GM23338 (cell line): ENCODE measurements at regions not wholly inside any gene's neighbourhood (a gene's known extent, or its start where the extent isn't known, plus 50 kb on each side); places are given as distances from the start of the nearest gene placed in this dataset.

Experiments
- EZH2phosphoT487 ChIP-seq: fragments of 200-600 bp; sonication (generic); IDR thresholded peaks from one replicate; pipeline ENCODE4 v1.8.1; 2018; ENCODE audit warnings: antibody characterized with exemption; ENCODE audit not compliant: unreplicated experiment
- POLR2AphosphoS5 ChIP-seq: IDR thresholded peaks from 2 replicates; pipeline ENCODE4 v1.6.1; 2016; ENCODE audit warnings: antibody characterized with exemption, low read depth
- TF ChIP-seq, protein P1 (sequence below), 2 experiments: fragments of 200-600 bp in 1 of 2; sonication (generic) in 1 of 2; conservative IDR thresholded peaks; 2 replicates each; pipeline versions ENCODE4 v1.5.1 to v1.6.1; 2016 to 2017; ENCODE audit warnings: antibody characterized with exemption in 2 of 2, low read depth in 2 of 2, mild to moderate bottlenecking in 2 of 2, moderate library complexity in 1 of 2

DNA sequence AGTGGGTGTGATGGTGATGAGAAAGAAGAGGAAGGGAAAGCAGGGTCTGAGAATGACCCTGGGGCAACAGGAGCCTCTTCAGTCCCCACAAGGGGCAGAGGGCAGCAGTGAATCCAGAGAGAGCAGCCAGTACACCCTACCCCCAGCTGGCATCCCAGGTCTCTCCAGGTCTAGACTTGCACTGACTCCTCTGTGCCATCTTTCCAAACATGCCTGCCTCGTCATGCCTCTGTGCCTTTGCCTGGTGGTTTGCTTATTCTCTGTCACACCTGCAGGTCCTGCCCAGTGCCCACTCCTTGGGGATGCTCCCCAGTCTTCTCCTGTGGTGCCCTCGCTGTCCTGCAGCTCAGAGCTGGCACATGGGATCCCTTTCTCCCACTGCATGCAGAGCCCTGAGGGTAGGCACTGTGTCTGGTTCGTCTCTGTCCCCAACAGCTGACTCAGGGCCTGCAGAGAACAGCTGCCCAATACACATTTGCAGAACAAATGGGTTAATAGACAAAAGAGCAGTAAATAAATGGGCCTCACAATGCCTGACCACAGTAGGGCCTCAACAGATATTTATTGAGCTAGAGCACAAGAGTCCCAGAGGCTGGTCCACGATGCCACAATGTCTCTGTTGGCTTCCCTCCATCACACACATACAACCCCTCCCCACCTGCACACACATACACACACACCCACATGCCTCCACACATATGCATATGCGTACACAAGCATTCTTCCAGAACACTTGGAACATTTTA is 89.8 kb downstream of the HS1BP3 start:
- TF ChIP-seq, protein P1, sequence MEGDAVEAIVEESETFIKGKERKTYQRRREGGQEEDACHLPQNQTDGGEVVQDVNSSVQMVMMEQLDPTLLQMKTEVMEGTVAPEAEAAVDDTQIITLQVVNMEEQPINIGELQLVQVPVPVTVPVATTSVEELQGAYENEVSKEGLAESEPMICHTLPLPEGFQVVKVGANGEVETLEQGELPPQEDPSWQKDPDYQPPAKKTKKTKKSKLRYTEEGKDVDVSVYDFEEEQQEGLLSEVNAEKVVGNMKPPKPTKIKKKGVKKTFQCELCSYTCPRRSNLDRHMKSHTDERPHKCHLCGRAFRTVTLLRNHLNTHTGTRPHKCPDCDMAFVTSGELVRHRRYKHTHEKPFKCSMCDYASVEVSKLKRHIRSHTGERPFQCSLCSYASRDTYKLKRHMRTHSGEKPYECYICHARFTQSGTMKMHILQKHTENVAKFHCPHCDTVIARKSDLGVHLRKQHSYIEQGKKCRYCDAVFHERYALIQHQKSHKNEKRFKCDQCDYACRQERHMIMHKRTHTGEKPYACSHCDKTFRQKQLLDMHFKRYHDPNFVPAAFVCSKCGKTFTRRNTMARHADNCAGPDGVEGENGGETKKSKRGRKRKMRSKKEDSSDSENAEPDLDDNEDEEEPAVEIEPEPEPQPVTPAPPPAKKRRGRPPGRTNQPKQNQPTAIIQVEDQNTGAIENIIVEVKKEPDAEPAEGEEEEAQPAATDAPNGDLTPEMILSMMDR (conservative IDR thresholded peaks at IDR 0.05; ENCODE audit: low read depth in 2 of 2), result no peak
- TF ChIP-seq POLR2AphosphoS5, result no peak
- TF ChIP-seq EZH2phosphoT487, result no peak
